GM18511 (cell line): ENCODE measurements at regions not wholly inside any gene's neighbourhood (a gene's known extent, or its start where the extent isn't known, plus 50 kb on each side); places are given as distances from the start of the nearest gene placed in this dataset.

ENCODE experiments used
- ATAC-seq: cut with Tn5 transposase; IDR thresholded peaks from one replicate; pipeline ENCODE4 v1.9.1; 2021; ENCODE audit warnings: mild to moderate bottlenecking, moderate library complexity; ENCODE audit not compliant: unreplicated experiment

GRCh38 chr2:12074845-12075217, 328.4 kb downstream of the LPIN1 start:
- no peak for ATAC-seq

DNA sequence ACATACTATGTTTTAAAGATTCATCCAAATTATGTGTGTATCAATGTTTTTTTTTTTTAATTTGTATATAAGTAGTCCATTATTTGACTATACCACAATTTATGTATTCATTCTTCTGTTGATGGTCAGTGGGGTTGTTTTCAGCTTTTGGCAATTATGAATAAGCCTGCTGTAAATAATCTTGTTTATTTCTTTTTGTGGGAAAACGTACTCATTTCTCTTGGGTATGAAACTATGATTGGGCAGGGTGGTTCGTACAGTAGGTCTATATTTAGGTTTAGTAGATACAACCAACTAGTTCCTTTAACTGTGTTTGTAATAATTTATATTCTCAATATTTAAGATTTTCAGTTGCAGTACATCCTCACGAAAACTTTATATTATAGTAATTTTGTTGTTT, 329.2 kb downstream of the LPIN1 start:
- no peak for ATAC-seq

DNA sequence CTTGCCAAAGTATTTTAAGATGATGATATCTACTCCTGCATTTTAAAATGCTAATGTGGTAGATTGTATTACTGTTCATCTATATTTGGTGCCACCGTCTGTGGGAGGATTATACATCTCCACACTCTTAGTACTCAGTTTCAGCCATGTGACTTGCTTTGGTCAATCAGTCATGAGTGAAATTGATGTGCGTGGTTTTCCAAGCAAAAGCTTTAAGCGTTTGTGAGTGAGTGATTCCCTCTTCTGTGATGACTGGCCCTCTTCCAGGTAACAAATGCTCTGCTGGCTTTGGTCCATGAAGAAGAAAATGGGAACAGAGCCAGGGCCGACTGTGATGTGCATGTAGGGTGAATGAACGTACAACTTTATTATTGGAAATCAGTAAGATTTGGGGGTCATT, 330.4 kb downstream of the LPIN1 start:
- peak; percentile 66 for ATAC-seq

DNA sequence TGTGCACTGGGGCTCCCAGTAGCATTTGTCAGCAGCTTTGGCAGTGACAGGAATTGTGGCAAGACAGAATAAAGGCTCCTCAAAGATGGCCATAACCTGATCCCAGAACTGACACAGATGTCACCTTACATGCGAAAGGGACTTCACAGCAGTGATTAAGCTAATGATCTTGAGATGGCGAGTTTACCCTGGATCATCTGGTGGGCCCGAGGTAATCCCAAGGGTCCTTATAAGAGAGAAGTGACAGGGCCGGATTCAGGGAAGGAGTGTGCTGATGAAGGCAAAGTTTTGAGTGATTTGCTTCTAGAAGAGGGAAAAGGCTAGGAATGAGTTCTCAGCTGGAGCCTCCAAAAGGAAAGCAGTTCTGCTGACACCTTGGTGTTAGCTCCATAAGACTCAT, 333.9 kb downstream of the LPIN1 start:
- ATAC-seq = no peak

- no peak for ATAC-seq
These were observed 335.2 kb downstream of the LPIN1 start for GRCh38 chr2:12081481-12082210.

- no peak for ATAC-seq
These were observed 336.7 kb downstream of the LPIN1 start for GRCh38 chr2:12083081-12083581.

- no peak for ATAC-seq
These were observed 337.4 kb downstream of the LPIN1 start for GRCh38 chr2:12083713-12084419.

- no peak for ATAC-seq
These were observed 340.7 kb downstream of the LPIN1 start for GRCh38 chr2:12087175-12087574.

DNA sequence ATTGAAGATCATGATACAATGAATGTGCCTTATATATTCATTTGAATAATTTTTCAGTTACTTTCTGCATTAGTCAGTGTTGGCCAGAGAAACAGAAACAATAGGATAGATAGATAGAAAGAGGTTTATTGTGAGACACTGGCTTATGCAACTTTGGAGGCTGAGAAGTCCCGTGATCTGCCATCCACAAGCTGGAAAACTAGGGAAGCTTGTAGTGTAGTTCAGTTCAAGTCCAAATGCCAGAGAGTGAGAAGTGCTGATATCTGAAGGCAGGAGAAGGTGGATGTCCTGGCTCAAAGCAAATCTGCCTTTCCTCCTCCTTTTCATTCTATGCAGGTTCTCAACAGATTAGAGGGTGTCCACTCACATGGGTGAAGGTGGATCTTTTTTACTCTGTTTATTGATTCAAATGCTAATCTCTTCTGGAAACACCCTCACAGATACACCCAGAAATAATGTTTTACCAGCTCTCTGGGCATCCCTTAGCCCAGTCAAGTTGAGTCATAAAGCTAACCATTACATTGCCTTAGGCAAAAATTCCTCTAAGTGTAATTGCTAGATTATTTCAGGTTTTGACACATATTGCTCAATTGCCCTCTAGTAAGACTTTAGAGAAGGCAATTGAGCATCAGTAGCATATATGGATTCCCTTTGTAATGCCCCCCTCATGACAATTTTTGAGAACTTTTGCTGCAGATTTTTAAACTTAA, 341.4 kb downstream of the LPIN1 start:
- no peak for ATAC-seq

- no peak for ATAC-seq
These were observed 342.6 kb downstream of the LPIN1 start for GRCh38 chr2:12089001-12089400.

GRCh38 chr2:12089496-12089895, 343.1 kb downstream of the LPIN1 start:
- no peak for ATAC-seq

DNA sequence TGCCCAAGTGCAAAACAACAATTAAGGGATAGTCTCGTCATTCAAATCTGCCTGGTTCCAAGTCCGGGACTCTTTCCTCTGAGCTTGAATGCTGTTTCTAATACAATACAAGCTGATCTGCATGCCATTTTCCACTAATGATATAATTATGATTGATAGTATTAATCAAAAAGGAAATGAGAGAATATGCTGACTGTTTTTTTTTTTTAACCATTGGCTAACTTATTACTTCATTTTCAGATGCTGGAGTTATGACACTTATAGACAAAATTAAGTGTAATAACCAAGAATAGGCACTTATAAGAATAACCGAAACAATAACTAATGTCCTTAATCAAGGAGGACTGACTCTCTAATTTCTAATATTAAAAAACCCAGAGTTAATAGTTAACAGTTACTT, 343.6 kb downstream of the LPIN1 start:
- no peak for ATAC-seq

DNA sequence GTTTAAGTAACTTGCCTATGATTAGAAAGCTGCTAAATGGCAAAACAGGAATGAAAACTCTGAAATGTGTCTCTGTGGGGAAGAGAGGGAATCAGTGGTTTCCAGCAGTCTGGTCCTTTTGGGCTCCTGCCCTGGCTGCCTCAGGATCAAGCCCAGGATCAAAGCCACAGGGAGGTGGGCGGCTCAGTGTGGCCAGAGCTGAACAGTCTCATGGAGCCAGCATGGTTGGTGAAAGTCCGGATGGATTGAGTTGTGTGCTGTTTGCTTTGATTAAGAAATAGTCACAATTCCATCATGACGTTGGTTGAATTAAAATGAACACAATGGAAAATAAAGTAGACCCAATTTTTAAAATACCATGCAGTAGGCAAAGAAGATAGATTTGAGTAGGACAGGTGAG, 344.2 kb downstream of the LPIN1 start:
- ATAC-seq = no peak

GRCh38 chr2:12091201-12091806, 344.9 kb downstream of the LPIN1 start:
- no peak for ATAC-seq

DNA sequence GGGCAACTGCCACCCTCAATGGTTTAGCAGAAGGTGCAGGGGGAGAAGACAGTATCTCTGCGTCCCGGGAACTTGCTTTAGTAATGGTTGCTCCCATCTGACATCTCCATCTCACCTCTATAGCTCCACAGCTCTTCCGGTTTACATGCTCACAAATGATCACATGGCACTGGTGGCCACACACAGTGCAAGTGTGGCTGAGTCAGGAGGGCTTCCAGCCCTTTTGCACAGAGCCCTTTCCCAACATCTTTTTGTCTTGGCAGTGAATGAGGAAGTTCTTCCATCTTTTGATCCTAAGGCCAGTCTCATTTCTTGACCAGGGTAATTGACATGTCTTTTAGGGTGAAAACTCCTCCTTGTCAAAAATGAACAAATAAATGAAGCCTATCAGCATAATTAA, 347.7 kb downstream of the LPIN1 start:
- no peak for ATAC-seq

GRCh38 chr2:12096051-12096787, 349.8 kb downstream of the LPIN1 start:
- ATAC-seq = no peak

DNA sequence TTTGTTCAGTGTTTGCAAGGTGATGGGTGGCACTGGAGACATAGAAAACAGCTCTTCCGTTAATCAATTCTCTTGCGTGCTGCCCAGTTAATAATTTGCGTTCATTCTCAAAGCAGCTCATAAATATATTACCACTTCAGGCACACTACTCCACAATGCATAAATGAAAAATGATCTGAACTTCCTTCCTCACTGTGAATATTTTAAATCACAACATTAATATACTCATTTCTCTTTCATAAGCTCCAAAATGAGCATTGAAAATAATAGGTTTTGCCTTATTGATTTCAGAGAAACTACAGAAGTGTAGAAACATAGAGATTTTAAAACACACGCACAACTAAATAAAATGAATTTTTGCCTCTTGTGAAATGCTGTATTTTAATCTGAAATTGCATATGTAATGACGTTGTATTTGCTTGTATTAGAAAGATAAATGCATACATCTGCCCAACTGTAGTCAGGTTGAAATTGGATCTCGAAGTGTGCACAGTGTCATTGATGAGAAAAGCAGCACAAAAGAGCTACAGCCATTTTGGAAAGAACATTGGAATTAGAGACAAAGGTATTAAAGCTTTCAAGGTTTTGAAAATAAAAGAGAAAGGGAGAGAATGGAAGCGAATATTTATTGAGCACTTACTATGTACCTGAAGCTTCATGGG, 350.5 kb downstream of the LPIN1 start:
- no peak for ATAC-seq

- no peak for ATAC-seq
These were observed 351.4 kb downstream of the LPIN1 start for GRCh38 chr2:12097859-12098258.

- ATAC-seq = no peak
These were observed 352.9 kb downstream of the LPIN1 start for GRCh38 chr2:12099374-12099773.

GRCh38 chr2:12102679-12103078, 356.2 kb downstream of the LPIN1 start:
- ATAC-seq = no peak
